ENCODE measurements at regions not wholly inside any gene's neighbourhood (a gene's known extent, or its start where the extent isn't known, plus 50 kb on each side); places are given as distances from the start of the nearest gene placed in this dataset.

- peak; percentile 42 for TF ChIP-seq CTCF (IDR thresholded peaks at IDR 0.05; ENCODE audit: low read depth, low read length, poor library complexity, severe bottlenecking)
- TF ChIP-seq EZH2phosphoT487 (IDR thresholded peaks at IDR 0.05; ENCODE audit: borderline replicate concordance, low read length), result no peak
Measured at GRCh38 chr7:20267482-20267881, 50.3 kb upstream of the MACC1 start.

All from DOHH2 (cell line).